ENCODE measurements at regions not wholly inside any gene's neighbourhood (a gene's known extent, or its start where the extent isn't known, plus 50 kb on each side); places are given as distances from the start of the nearest gene placed in this dataset.

DNA sequence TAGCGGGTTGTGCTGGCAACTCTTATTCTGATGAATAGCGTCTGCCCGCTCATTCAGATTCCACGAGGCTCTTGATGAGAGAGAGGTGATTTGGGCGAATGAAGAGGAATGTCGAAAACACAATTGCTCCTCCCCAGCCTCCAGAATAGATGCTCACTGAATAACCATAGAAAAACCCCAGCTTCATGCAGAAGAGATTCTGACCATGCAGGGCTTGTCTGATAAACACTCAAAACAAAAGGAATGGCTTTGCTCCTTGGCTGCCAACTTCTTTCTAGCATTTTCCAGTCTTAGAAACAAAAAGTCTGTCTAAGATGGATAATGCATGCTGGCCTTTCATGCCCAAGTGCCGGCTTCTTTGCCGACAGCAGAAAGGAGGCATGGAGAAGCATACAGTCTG, 569.5 kb downstream of the MN1 start:
- FAIRE-seq (no peak), DNase-seq (ENCODE audit: low read depth, low spot score) (no peak)
- Histone ChIP-seq H3K36me3 (ENCODE audit: control insufficient read depth in 2 of 2, extremely low read depth in 1 of 2, insufficient read depth in 2 of 2, low read length in 2 of 2) (no peaks in the 10 kb centered on the region), H3K4me1 (ENCODE audit: control insufficient read depth, extremely low read depth, insufficient read depth, low read length) (no peaks in the 10 kb centered on the region), H3K9me3 (ENCODE audit: control insufficient read depth, low read depth, low read length) (no peaks in the 10 kb centered on the region), H3K4me2 (ENCODE audit: control insufficient read depth, extremely low read depth, insufficient read depth, low read depth, low read length) (no peak overlapping the region), H4K20me1 (ENCODE audit: control insufficient read depth, extremely low read depth, insufficient read depth, low read length) (no peaks in the 10 kb centered on the region), H3K9me1 (ENCODE audit: control insufficient read depth, extremely low read depth, insufficient read depth, low read length) (no peaks in the 10 kb centered on the region), H3K4me3 (ENCODE audit: control insufficient read depth in 2 of 3, extremely low read depth in 1 of 3, insufficient read depth in 2 of 3, low read depth in 1 of 3, low read length in 3 of 3) (no peak overlapping the region), H3K79me2 (ENCODE audit: control insufficient read depth, insufficient read depth, low read length) (no peaks in the 10 kb centered on the region), H3K27ac (ENCODE audit: control insufficient read depth, insufficient read depth, low read length) (no peak overlapping the region), H3K27me3 (ENCODE audit: control insufficient read depth, extremely low read depth, insufficient read depth, low read length) (peaks cover 9% of the 10 kb centered on the region), H2AFZ (ENCODE audit: control insufficient read depth, low read length) (no peak overlapping the region), H3K9ac (ENCODE audit: control insufficient read depth, extremely low read depth, insufficient read depth, low read length) (no peak overlapping the region)
- dilution Hi-C loops (cut with MboI; ENCODE audit: extremely low pct_ligation_motif_present, low sequenced_read_pairs) = no loop called here
- TF ChIP-seq, protein P1, sequence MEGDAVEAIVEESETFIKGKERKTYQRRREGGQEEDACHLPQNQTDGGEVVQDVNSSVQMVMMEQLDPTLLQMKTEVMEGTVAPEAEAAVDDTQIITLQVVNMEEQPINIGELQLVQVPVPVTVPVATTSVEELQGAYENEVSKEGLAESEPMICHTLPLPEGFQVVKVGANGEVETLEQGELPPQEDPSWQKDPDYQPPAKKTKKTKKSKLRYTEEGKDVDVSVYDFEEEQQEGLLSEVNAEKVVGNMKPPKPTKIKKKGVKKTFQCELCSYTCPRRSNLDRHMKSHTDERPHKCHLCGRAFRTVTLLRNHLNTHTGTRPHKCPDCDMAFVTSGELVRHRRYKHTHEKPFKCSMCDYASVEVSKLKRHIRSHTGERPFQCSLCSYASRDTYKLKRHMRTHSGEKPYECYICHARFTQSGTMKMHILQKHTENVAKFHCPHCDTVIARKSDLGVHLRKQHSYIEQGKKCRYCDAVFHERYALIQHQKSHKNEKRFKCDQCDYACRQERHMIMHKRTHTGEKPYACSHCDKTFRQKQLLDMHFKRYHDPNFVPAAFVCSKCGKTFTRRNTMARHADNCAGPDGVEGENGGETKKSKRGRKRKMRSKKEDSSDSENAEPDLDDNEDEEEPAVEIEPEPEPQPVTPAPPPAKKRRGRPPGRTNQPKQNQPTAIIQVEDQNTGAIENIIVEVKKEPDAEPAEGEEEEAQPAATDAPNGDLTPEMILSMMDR (optimal IDR thresholded peaks at IDR 0.05 in 1 of 3, IDR thresholded peaks at IDR 0.05 in 1 of 3, conservative IDR thresholded peaks at IDR 0.05 in 1 of 3; ENCODE audit: extremely low read depth in 1 of 3, insufficient read depth in 2 of 3, low read length in 3 of 3) = no peak

DNA sequence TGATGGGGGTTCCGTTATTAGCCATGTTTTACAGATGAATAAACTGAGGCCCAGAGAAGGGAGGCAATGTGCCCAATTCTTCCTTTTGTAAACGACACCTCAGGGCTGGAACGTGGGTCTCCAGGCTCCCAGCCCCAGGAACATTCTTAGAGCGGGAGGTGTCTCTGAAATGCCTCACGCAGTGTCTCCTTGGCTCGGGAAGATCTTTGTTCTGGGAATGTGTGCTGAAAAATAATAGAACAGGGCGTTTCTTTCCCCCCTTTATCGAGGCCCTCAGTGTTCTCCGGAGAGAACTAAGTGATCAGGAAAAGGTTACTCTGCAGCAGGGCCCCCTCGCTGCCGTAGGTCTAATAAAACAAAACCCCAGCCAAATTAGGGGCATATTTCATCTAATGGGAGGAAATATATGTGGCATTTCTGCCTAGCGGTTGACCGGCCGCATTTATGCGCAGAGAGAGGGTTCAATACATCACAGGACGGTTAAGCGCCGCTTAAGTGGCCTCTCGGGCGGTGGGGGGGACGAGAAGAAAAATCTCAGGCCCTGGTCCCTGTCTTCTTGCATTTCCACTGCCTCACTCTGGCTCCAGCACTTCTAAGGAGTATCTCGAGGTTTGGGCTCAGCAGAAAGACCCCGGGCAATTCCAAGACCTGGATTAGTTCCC, 564.3 kb downstream of the MN1 start:
- dilution Hi-C loops (cut with MboI; ENCODE audit: extremely low pct_ligation_motif_present, low sequenced_read_pairs) = no loop called here
- Histone ChIP-seq H3K27ac (ENCODE audit: control insufficient read depth, insufficient read depth, low read length) (no peak overlapping the region), H3K79me2 (ENCODE audit: control insufficient read depth, insufficient read depth, low read length) (no peaks in the 10 kb centered on the region)

More for the DNA sequence above, 564.3 kb downstream of the MN1 start:
- Histone ChIP-seq H3K4me3 (ENCODE audit: control insufficient read depth in 2 of 3, extremely low read depth in 1 of 3, insufficient read depth in 2 of 3, low read depth in 1 of 3, low read length in 3 of 3) (no peak overlapping the region), H4K20me1 (ENCODE audit: control insufficient read depth, extremely low read depth, insufficient read depth, low read length) (no peaks in the 10 kb centered on the region), H3K4me1 (ENCODE audit: control insufficient read depth, extremely low read depth, insufficient read depth, low read length) (peaks cover 9% of the 10 kb centered on the region), H3K9me1 (ENCODE audit: control insufficient read depth, extremely low read depth, insufficient read depth, low read length) (no peaks in the 10 kb centered on the region), H2AFZ (ENCODE audit: control insufficient read depth, low read length) (no peak overlapping the region), H3K4me2 (ENCODE audit: control insufficient read depth, extremely low read depth, insufficient read depth, low read depth, low read length) (no peak overlapping the region), H3K36me3 (ENCODE audit: control insufficient read depth in 2 of 2, extremely low read depth in 1 of 2, insufficient read depth in 2 of 2, low read length in 2 of 2) (no peaks in the 10 kb centered on the region), H3K27me3 (ENCODE audit: control insufficient read depth, extremely low read depth, insufficient read depth, low read length) (peaks cover 6% of the 10 kb centered on the region), H3K9me3 (ENCODE audit: control insufficient read depth, low read depth, low read length) (no peaks in the 10 kb centered on the region), H3K9ac (ENCODE audit: control insufficient read depth, extremely low read depth, insufficient read depth, low read length) (no peak overlapping the region)
- TF ChIP-seq, protein P1 (optimal IDR thresholded peaks at IDR 0.05 in 1 of 3, IDR thresholded peaks at IDR 0.05 in 1 of 3, conservative IDR thresholded peaks at IDR 0.05 in 1 of 3; ENCODE audit: extremely low read depth in 1 of 3, insufficient read depth in 2 of 3, low read length in 3 of 3) = no peak
- TF ChIP-seq EZH2 (IDR thresholded peaks at IDR 0.05; ENCODE audit: low read length) = no peak
- FAIRE-seq (no peak), DNase-seq (ENCODE audit: low read depth, low spot score) (no peak)

All from keratinocyte (primary cell).